Panc1 (cell line): ENCODE measurements at regions not wholly inside any gene's neighbourhood (a gene's known extent, or its start where the extent isn't known, plus 50 kb on each side); places are given as distances from the start of the nearest gene placed in this dataset.

ENCODE experiments used
- ATAC-seq: fragments of 200-7000 bp; cut with Tn5 transposase; 2 replicates; pipeline ENCODE4 v1.9.1; 2020; ENCODE audit warnings: mild to moderate bottlenecking, moderate library complexity
- BruUV-seq: library from RNA; stranded (reverse); fragments of 400-500 nt; replicated peaks from 2 replicates; lab custom pipeline; 2021; lab: Mats Ljungman, UMichigan
- CTCF ChIA-PET: fragments of 300-600 bp; sonication (Branson Sonifier 250); formaldehyde crosslinking; loops from one replicate; lab custom pipeline; 2022; ENCODE audit warnings: antibody characterized with exemption; lab: Charles Lee
- POLR2A ChIA-PET: fragments of 300-600 bp; sonication (Branson Sonifier 250); formaldehyde crosslinking; loops from one replicate; lab custom pipeline; 2022; ENCODE audit warnings: antibody characterized with exemption; lab: Charles Lee
- DNase-seq: peaks from one replicate; pipeline ENCODE4 v3.0.0-alpha.2; 2010; ENCODE audit warnings: low read depth, low spot score
- H3K27ac ChIP-seq: 2 replicates; pipeline ENCODE4 v1.5.1; 2011; ENCODE audit warnings: mild to moderate bottlenecking, low read length, inconsistent platforms
- H3K27me3 ChIP-seq: fragments of 200-500 bp; sonication (Bioruptor generic); 2 replicates; pipeline ENCODE4 v1.6.0; 2014; ENCODE audit warnings: low read length, inconsistent platforms; ENCODE audit not compliant: control insufficient read depth, insufficient read depth
- H3K36me3 ChIP-seq: fragments of 200-500 bp; sonication (Bioruptor generic); 2 replicates; pipeline ENCODE4 v1.5.1; 2014; ENCODE audit warnings: inconsistent platforms, mild to moderate bottlenecking, low read length, moderate library complexity; ENCODE audit not compliant: control insufficient read depth, insufficient read depth
- H3K4me1 ChIP-seq: 2 replicates; pipeline ENCODE4 v1.5.1; 2011; ENCODE audit warnings: inconsistent platforms, mild to moderate bottlenecking, low read length, moderate library complexity; ENCODE audit not compliant: control insufficient read depth, insufficient read depth
- H3K4me3 ChIP-seq, 2 experiments: 2 replicates each; pipeline ENCODE4 v1.5.1; 2011 to 2012; ENCODE audit warnings: low read depth in 2 of 2, low read length in 2 of 2, mild to moderate bottlenecking in 2 of 2, inconsistent platforms in 1 of 2, moderate library complexity in 1 of 2
- H3K9me3 ChIP-seq: fragments of 200-500 bp; sonication (Bioruptor generic); 2 replicates; pipeline ENCODE4 v1.5.1; 2014; ENCODE audit warnings: low read depth, mild to moderate bottlenecking, inconsistent platforms, low read length, moderate library complexity; ENCODE audit not compliant: control insufficient read depth, insufficient read depth
- POLR2AphosphoS5 ChIP-seq: IDR thresholded peaks from 2 replicates; pipeline ENCODE4 v1.6.1; 2012; ENCODE audit warnings: mild to moderate bottlenecking, low read depth, low read length, moderate library complexity
- SIN3A ChIP-seq: IDR thresholded peaks from 2 replicates; pipeline ENCODE4 v1.6.1; 2012; ENCODE audit warnings: low read depth, mild to moderate bottlenecking, low read length, moderate library complexity, borderline replicate concordance; ENCODE audit not compliant: insufficient read depth
- TCF7L2 ChIP-seq: IDR thresholded peaks from 2 replicates; pipeline ENCODE4 v1.6.1; 2011; ENCODE audit warnings: mild to moderate bottlenecking, low read depth, low read length, inconsistent platforms
- in situ Hi-C: cut with HindIII; loops from 2 replicates; pipeline ENCODE4 v1.10.0; 2016; ENCODE audit warnings: low sequenced_read_pairs, low pct_unique_long_range_greater_than_20kb
- intact Hi-C: fragments of 100-400 bp; cut with micrococcal nuclease; formaldehyde crosslinking; loops from one replicate; pipeline ENCODE4 v1.10.0; 2022; ENCODE audit not compliant: unreplicated experiment
- TF ChIP-seq, protein P1 (sequence below): fragments of 450-650 bp; IDR thresholded peaks from 2 replicates; pipeline ENCODE4 v1.5.1; 2017; ENCODE audit warnings: mild to moderate bottlenecking
- TF ChIP-seq, protein P2 (sequence below), 2 experiments: IDR thresholded peaks; 2 replicates each; pipeline ENCODE4 v1.6.1; 2011 to 2012; ENCODE audit warnings: low read depth in 2 of 2, control low read depth in 1 of 2, low read length in 1 of 2, mild to moderate bottlenecking in 1 of 2, moderate library complexity in 1 of 2; ENCODE audit not compliant: insufficient read depth in 1 of 2

DNA sequence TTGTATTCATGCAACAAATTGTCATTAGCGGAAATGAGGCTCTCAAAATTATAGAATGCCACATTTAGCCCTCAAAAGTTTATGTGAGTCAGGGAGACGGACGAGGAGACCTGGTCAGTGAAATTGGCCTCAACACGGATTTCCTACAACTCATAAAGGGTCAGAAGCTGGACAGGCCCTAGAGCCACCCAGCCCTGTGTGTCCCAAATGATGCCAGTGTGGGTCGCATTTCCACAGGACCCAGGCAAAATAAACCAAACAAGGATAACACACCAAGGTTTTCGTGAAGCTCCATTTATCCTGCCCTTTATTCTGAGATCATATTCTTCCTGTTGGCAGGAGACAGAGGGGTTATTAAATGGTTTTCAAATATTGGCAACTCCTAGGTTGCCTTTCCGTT lies 72.0 kb upstream of the COL5A1 start:
- intact Hi-C loops: no loop called here
- ChIA-PET CTCF (interaction anchor here (0.6 kb wide), 1 partner anchor 72 kb away, joined by 3 read pairs; no protein-coding TSS in a partner anchor), POLR2A (no interaction called here)
- no peak overlapping the region for H3K4me3 ChIP-seq
- no peaks in the 10 kb centered on the region for H3K36me3 ChIP-seq
- TF ChIP-seq, protein P1, sequence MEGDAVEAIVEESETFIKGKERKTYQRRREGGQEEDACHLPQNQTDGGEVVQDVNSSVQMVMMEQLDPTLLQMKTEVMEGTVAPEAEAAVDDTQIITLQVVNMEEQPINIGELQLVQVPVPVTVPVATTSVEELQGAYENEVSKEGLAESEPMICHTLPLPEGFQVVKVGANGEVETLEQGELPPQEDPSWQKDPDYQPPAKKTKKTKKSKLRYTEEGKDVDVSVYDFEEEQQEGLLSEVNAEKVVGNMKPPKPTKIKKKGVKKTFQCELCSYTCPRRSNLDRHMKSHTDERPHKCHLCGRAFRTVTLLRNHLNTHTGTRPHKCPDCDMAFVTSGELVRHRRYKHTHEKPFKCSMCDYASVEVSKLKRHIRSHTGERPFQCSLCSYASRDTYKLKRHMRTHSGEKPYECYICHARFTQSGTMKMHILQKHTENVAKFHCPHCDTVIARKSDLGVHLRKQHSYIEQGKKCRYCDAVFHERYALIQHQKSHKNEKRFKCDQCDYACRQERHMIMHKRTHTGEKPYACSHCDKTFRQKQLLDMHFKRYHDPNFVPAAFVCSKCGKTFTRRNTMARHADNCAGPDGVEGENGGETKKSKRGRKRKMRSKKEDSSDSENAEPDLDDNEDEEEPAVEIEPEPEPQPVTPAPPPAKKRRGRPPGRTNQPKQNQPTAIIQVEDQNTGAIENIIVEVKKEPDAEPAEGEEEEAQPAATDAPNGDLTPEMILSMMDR: no peak
- TF ChIP-seq SIN3A (no peak), TCF7L2 (no peak), POLR2AphosphoS5 (no peak)
- TF ChIP-seq, protein P2, sequence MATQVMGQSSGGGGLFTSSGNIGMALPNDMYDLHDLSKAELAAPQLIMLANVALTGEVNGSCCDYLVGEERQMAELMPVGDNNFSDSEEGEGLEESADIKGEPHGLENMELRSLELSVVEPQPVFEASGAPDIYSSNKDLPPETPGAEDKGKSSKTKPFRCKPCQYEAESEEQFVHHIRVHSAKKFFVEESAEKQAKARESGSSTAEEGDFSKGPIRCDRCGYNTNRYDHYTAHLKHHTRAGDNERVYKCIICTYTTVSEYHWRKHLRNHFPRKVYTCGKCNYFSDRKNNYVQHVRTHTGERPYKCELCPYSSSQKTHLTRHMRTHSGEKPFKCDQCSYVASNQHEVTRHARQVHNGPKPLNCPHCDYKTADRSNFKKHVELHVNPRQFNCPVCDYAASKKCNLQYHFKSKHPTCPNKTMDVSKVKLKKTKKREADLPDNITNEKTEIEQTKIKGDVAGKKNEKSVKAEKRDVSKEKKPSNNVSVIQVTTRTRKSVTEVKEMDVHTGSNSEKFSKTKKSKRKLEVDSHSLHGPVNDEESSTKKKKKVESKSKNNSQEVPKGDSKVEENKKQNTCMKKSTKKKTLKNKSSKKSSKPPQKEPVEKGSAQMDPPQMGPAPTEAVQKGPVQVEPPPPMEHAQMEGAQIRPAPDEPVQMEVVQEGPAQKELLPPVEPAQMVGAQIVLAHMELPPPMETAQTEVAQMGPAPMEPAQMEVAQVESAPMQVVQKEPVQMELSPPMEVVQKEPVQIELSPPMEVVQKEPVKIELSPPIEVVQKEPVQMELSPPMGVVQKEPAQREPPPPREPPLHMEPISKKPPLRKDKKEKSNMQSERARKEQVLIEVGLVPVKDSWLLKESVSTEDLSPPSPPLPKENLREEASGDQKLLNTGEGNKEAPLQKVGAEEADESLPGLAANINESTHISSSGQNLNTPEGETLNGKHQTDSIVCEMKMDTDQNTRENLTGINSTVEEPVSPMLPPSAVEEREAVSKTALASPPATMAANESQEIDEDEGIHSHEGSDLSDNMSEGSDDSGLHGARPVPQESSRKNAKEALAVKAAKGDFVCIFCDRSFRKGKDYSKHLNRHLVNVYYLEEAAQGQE (IDR thresholded peaks at IDR 0.05; ENCODE audit: insufficient read depth in 1 of 2, low read depth in 2 of 2, low read length in 1 of 2): no peak
- H3K4me1 ChIP-seq: no peaks in the 10 kb centered on the region
- in situ Hi-C loops: no loop called here
- H3K27me3 ChIP-seq: no peaks in the 10 kb centered on the region
- H3K9me3 ChIP-seq: no peaks in the 10 kb centered on the region
- DNase-seq (no peak), ATAC-seq (no peak)
- H3K27ac ChIP-seq: no peak overlapping the region
- no TSS peak for BruUV-seq

DNA sequence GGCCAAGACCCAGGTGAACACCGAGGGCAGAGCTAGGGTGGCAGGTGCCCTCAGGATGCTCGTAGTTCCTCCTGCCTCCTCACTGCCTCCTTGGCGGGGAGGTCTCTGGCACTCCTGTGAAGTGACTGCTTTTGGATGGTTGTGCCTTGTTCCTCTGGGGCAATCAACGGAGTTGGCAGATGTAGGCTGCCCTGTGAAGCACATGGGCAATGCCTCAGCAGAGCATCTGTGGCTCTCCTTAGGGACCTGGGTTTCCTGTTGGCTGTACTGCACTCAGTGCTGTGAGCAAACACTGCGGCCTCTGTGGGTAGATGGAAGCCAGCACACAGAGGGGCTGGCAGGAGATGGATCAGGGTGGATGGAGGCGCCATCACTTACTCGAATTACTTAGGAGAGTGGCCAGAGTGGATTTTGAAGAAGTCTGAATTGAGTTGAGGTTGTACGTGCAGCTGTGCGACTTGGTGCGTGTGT lies 71.4 kb upstream of the COL5A1 start:
- no peaks in the 10 kb centered on the region for H3K27me3 ChIP-seq
- intact Hi-C loops: no loop called here
- H3K9me3 ChIP-seq: no peaks in the 10 kb centered on the region
- DNase-seq (no peak), ATAC-seq (no peak)
- ChIA-PET CTCF (no interaction called here), POLR2A (no interaction called here)
- H3K4me1 ChIP-seq: no peaks in the 10 kb centered on the region
- H3K27ac ChIP-seq: no peak overlapping the region
- in situ Hi-C loops: no loop called here
- TF ChIP-seq, protein P1: no peak
- TF ChIP-seq, protein P2 (IDR thresholded peaks at IDR 0.05; ENCODE audit: insufficient read depth in 1 of 2, low read depth in 2 of 2, low read length in 1 of 2): no peak
- TF ChIP-seq SIN3A (no peak), TCF7L2 (no peak), POLR2AphosphoS5 (no peak)
- no peaks in the 10 kb centered on the region for H3K36me3 ChIP-seq
- BruUV-seq: no TSS peak
- no peak overlapping the region for H3K4me3 ChIP-seq
